HEK293T (cell line): ENCODE measurements at regions not wholly inside any gene's neighbourhood (a gene's known extent, or its start where the extent isn't known, plus 50 kb on each side); places are given as distances from the start of the nearest gene placed in this dataset.

Experiments
- ARNT ChIP-seq: fragments of 450-650 bp; IDR thresholded peaks from 2 replicates; pipeline ENCODE4 v1.6.1; 2017; ENCODE audit warnings: mild to moderate bottlenecking
- BHLHE40 ChIP-seq: fragments of 450-650 bp; IDR thresholded peaks from 2 replicates; pipeline ENCODE4 v1.6.1; 2016; ENCODE audit warnings: mild to moderate bottlenecking, moderate library complexity, borderline replicate concordance
- CTBP1 ChIP-seq: fragments of 450-650 bp; IDR thresholded peaks from 2 replicates; pipeline ENCODE4 v1.6.1; 2016; ENCODE audit warnings: borderline replicate concordance
- ELF4 ChIP-seq: fragments of 450-650 bp; IDR thresholded peaks from 2 replicates; pipeline ENCODE4 v1.6.1; 2017; ENCODE audit warnings: antibody characterized with exemption
- FOXA1 ChIP-seq: fragments of 450-650 bp; IDR thresholded peaks from 2 replicates; pipeline ENCODE4 v1.6.1; 2016; ENCODE audit warnings: mild to moderate bottlenecking
- FOXM1 ChIP-seq: fragments of 450-650 bp; IDR thresholded peaks from 2 replicates; pipeline ENCODE4 v1.6.1; 2017; ENCODE audit warnings: mild to moderate bottlenecking, borderline replicate concordance
- SP1 ChIP-seq: fragments of 450-650 bp; IDR thresholded peaks from 2 replicates; pipeline ENCODE4 v1.6.1; 2017
- TARDBP ChIP-seq: fragments of 450-650 bp; IDR thresholded peaks from 2 replicates; pipeline ENCODE4 v1.6.1; 2016

- TF ChIP-seq FOXM1 (no peak), TARDBP (no peak), CTBP1 (no peak), ELF4 (no peak), BHLHE40 (no peak), ARNT (no peak), FOXA1 (no peak), SP1 (no peak)
These were observed 775.4 kb downstream of the MTRR start for GRCh38 chr5:8644377-8644776.
